ENCODE measurements at regions not wholly inside any gene's neighbourhood (a gene's known extent, or its start where the extent isn't known, plus 50 kb on each side); places are given as distances from the start of the nearest gene placed in this dataset.
A peak's percentile ranks its signal among the peaks of the same experiment; 100 is the strongest.

DNA sequence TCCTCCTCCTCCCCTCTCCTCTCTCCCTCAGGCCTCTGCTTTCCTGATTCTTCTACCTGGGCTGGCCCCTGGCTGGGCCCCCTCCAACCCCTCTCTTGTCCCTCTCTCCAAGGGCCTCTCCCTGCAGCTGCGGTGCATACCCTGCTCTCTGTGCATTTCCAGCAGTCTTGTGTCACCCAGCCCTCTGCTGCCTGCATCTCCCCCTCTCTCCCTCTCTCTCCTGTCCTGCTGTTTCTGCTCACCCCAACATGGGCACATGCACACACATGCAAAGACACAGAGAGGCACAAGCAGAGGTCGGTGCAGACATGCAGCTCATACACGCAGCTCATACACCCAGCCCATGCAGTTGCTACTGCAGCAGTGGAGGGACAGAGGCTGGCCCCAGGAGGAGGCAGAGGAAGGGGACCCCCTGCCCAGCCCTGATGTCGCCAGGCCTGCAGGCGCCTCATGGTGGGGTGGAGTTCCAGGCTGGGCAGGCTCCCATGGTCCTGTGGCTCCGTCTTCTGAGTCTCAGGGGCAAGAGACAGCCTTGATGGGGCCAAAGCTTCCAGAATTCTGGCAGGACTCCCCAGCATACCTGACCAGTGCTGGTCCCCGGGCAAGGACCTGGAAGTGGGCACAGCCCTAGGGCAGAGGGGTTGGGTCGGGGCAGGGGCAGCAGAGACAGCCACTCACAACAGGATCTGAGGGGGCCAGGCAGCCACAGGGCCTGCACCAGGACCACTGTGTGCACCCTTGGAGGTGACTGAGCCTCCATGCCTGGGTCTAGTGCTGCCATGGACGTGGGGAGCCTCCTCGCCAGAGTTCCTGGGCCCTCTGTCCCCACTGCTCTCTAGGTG lies 216.9 kb downstream of the C9orf50 start:
- H3K27me3 ChIP-seq (ENCODE audit: control insufficient read depth in 4 of 4, insufficient read depth in 4 of 4, low read length in 3 of 4), result no peaks in the 10 kb centered on the region
- no peak overlapping the region for H3K4me3 ChIP-seq (ENCODE audit: low read depth in 1 of 3, low read length in 3 of 3)
- H3K27ac ChIP-seq (ENCODE audit: low read depth in 1 of 2, low read length in 2 of 2), result no peak overlapping the region
- WGBS, result 86% methylated on average over 10 of the region's 10 CpGs
- H3K4me1 ChIP-seq (ENCODE audit: control insufficient read depth in 4 of 4, insufficient read depth in 4 of 4, low read length in 3 of 4), result no peaks in the 10 kb centered on the region
- no peak overlapping the region for H3K9ac ChIP-seq (ENCODE audit: low read depth in 1 of 2, low read length in 2 of 2)
- TF ChIP-seq, protein P1, sequence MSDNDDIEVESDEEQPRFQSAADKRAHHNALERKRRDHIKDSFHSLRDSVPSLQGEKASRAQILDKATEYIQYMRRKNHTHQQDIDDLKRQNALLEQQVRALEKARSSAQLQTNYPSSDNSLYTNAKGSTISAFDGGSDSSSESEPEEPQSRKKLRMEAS (IDR thresholded peaks at IDR 0.05), result no peak
- TF ChIP-seq FOXA1 (IDR thresholded peaks at IDR 0.05), result no peak
- no peak for TF ChIP-seq ATF3 (IDR thresholded peaks at IDR 0.05)
- no peak for TF ChIP-seq TAF1 (conservative IDR thresholded peaks at IDR 0.05)
- TF ChIP-seq GABPA (IDR thresholded peaks at IDR 0.05 in 1 of 2, conservative IDR thresholded peaks at IDR 0.05 in 1 of 2), result no peak
- TF ChIP-seq, protein P2, sequence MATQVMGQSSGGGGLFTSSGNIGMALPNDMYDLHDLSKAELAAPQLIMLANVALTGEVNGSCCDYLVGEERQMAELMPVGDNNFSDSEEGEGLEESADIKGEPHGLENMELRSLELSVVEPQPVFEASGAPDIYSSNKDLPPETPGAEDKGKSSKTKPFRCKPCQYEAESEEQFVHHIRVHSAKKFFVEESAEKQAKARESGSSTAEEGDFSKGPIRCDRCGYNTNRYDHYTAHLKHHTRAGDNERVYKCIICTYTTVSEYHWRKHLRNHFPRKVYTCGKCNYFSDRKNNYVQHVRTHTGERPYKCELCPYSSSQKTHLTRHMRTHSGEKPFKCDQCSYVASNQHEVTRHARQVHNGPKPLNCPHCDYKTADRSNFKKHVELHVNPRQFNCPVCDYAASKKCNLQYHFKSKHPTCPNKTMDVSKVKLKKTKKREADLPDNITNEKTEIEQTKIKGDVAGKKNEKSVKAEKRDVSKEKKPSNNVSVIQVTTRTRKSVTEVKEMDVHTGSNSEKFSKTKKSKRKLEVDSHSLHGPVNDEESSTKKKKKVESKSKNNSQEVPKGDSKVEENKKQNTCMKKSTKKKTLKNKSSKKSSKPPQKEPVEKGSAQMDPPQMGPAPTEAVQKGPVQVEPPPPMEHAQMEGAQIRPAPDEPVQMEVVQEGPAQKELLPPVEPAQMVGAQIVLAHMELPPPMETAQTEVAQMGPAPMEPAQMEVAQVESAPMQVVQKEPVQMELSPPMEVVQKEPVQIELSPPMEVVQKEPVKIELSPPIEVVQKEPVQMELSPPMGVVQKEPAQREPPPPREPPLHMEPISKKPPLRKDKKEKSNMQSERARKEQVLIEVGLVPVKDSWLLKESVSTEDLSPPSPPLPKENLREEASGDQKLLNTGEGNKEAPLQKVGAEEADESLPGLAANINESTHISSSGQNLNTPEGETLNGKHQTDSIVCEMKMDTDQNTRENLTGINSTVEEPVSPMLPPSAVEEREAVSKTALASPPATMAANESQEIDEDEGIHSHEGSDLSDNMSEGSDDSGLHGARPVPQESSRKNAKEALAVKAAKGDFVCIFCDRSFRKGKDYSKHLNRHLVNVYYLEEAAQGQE (IDR thresholded peaks at IDR 0.05), result no peak
- no peak for TF ChIP-seq HNF4A (conservative IDR thresholded peaks at IDR 0.05)
- no peak for TF ChIP-seq JUND (IDR thresholded peaks at IDR 0.05)
- TF ChIP-seq YY1 (IDR thresholded peaks at IDR 0.05), result no peak
- H3K9me3 ChIP-seq (ENCODE audit: control insufficient read depth in 4 of 4, low read length in 3 of 4), result no peaks in the 10 kb centered on the region
- H3K36me3 ChIP-seq (ENCODE audit: control insufficient read depth in 4 of 4, insufficient read depth in 3 of 4, low read depth in 1 of 4, low read length in 3 of 4), result no peaks in the 10 kb centered on the region
- DNase-seq (ENCODE audit: low spot score), result no peak

- Histone ChIP-seq H3K36me3 (ENCODE audit: control insufficient read depth in 4 of 4, insufficient read depth in 3 of 4, low read depth in 1 of 4, low read length in 3 of 4) (no peaks in the 10 kb centered on the region), H3K27ac (ENCODE audit: low read depth in 1 of 2, low read length in 2 of 2) (peak overlapping the region in 1 of 2 donors; percentile 40)
- TF ChIP-seq RXRA (IDR thresholded peaks at IDR 0.05) (no peak), GABPA (IDR thresholded peaks at IDR 0.05 in 1 of 2, conservative IDR thresholded peaks at IDR 0.05 in 1 of 2) (no peak), EGR1 (IDR thresholded peaks at IDR 0.05; ENCODE audit: low read depth in 2 of 2) (no peak), ATF3 (IDR thresholded peaks at IDR 0.05) (no peak), FOXA1 (IDR thresholded peaks at IDR 0.05) (no peak), FOXA2 (IDR thresholded peaks at IDR 0.05) (no peak), HNF4G (IDR thresholded peaks at IDR 0.05) (no peak), NR2F2 (IDR thresholded peaks at IDR 0.05) (no peak), CTCF (IDR thresholded peaks at IDR 0.05; ENCODE audit: low read depth, low read length, missing input control) (no peak), HNF4A (conservative IDR thresholded peaks at IDR 0.05) (no peak), TAF1 (conservative IDR thresholded peaks at IDR 0.05) (no peak)
- TF ChIP-seq, protein P1 (IDR thresholded peaks at IDR 0.05), result no peak
Observed at GRCh38 chr9:129402931-129403778, 217.7 kb downstream of the C9orf50 start.

More at GRCh38 chr9:129402931-129403778, 217.7 kb downstream of the C9orf50 start:
- Histone ChIP-seq H3K4me1 (ENCODE audit: control insufficient read depth in 4 of 4, insufficient read depth in 4 of 4, low read length in 3 of 4) (no peaks in the 10 kb centered on the region), H3K9me3 (ENCODE audit: control insufficient read depth in 4 of 4, low read length in 3 of 4) (no peaks in the 10 kb centered on the region), H3K9ac (ENCODE audit: low read depth in 1 of 2, low read length in 2 of 2) (no peak overlapping the region), H3K4me3 (ENCODE audit: low read depth in 1 of 3, low read length in 3 of 3) (no peak overlapping the region), H3K27me3 (ENCODE audit: control insufficient read depth in 4 of 4, insufficient read depth in 4 of 4, low read length in 3 of 4) (no peaks in the 10 kb centered on the region)
- no peak for DNase-seq (ENCODE audit: low spot score)
- WGBS, result 87% methylated on average over 16 of the region's 16 CpGs
